ENCODE measurements at regions not wholly inside any gene's neighbourhood (a gene's known extent, or its start where the extent isn't known, plus 50 kb on each side); places are given as distances from the start of the nearest gene placed in this dataset.

GRCh38 chrX:11836284-11836683, 78.2 kb downstream of the MSL3 start:
- no peak for TF ChIP-seq REST (IDR thresholded peaks at IDR 0.05; ENCODE audit: low read depth)
- no peak for TF ChIP-seq EP300 (IDR thresholded peaks at IDR 0.05; ENCODE audit: borderline replicate concordance)
- no peak for TF ChIP-seq CEBPB (IDR thresholded peaks at IDR 0.05)
- no peak for TF ChIP-seq EGR1 (IDR thresholded peaks at IDR 0.05)
- no peak for TF ChIP-seq RAD21 (IDR thresholded peaks at IDR 0.05; ENCODE audit: low read depth)
- no peak for TF ChIP-seq FOXM1 (IDR thresholded peaks at IDR 0.05; ENCODE audit: borderline replicate concordance, low read depth)
- no peak for TF ChIP-seq TEAD4 (IDR thresholded peaks at IDR 0.05)
- no peak for TF ChIP-seq TAF1 (IDR thresholded peaks at IDR 0.05; ENCODE audit: low read depth)
- TF ChIP-seq USF1 (IDR thresholded peaks at IDR 0.05): no peak
- no peak for TF ChIP-seq NFIC (IDR thresholded peaks at IDR 0.05)

- TF ChIP-seq TAF1 (IDR thresholded peaks at IDR 0.05; ENCODE audit: low read depth) (no peak), EP300 (IDR thresholded peaks at IDR 0.05; ENCODE audit: borderline replicate concordance) (no peak), CREB1 (IDR thresholded peaks at IDR 0.05; ENCODE audit: low read depth) (no peak), CEBPB (IDR thresholded peaks at IDR 0.05) (no peak), NFIC (IDR thresholded peaks at IDR 0.05) (no peak), MAX (IDR thresholded peaks at IDR 0.05) (no peak)
Observed at GRCh38 chrX:11837437-11837836, 79.4 kb downstream of the MSL3 start.

- TF ChIP-seq CEBPB (IDR thresholded peaks at IDR 0.05) (no peak), FOXM1 (IDR thresholded peaks at IDR 0.05; ENCODE audit: borderline replicate concordance, low read depth) (no peak), EGR1 (IDR thresholded peaks at IDR 0.05) (no peak), YY1 (IDR thresholded peaks at IDR 0.05; ENCODE audit: low read depth) (no peak), REST (IDR thresholded peaks at IDR 0.05; ENCODE audit: low read depth) (no peak), TAF1 (IDR thresholded peaks at IDR 0.05; ENCODE audit: low read depth) (no peak), USF1 (IDR thresholded peaks at IDR 0.05) (no peak), MAX (IDR thresholded peaks at IDR 0.05) (no peak)
Observed at GRCh38 chrX:11864171-11864570, 106.1 kb downstream of the MSL3 start.

- no peak for TF ChIP-seq RAD21 (IDR thresholded peaks at IDR 0.05; ENCODE audit: low read depth)
- TF ChIP-seq TAF1 (IDR thresholded peaks at IDR 0.05; ENCODE audit: low read depth): no peak
- TF ChIP-seq CEBPB (IDR thresholded peaks at IDR 0.05): no peak
- no peak for TF ChIP-seq ZBTB7A (IDR thresholded peaks at IDR 0.05; ENCODE audit: low read depth)
- no peak for TF ChIP-seq TEAD4 (IDR thresholded peaks at IDR 0.05)
Observed at GRCh38 chrX:11867610-11868345, 109.7 kb downstream of the MSL3 start.

- TF ChIP-seq EGR1 (IDR thresholded peaks at IDR 0.05): no peak
- no peak for TF ChIP-seq YY1 (IDR thresholded peaks at IDR 0.05; ENCODE audit: low read depth)
- no peak for TF ChIP-seq CREB1 (IDR thresholded peaks at IDR 0.05; ENCODE audit: low read depth)
- TF ChIP-seq CEBPB (IDR thresholded peaks at IDR 0.05): no peak
- TF ChIP-seq TAF1 (IDR thresholded peaks at IDR 0.05; ENCODE audit: low read depth): no peak
- TF ChIP-seq MAX (IDR thresholded peaks at IDR 0.05): no peak
- no peak for TF ChIP-seq TCF12 (IDR thresholded peaks at IDR 0.05; ENCODE audit: low read depth)
- TF ChIP-seq TEAD4 (IDR thresholded peaks at IDR 0.05): no peak
Observed at GRCh38 chrX:11870789-11871188, 112.8 kb downstream of the MSL3 start.

- TF ChIP-seq EP300 (IDR thresholded peaks at IDR 0.05; ENCODE audit: borderline replicate concordance) (no peak), MAX (IDR thresholded peaks at IDR 0.05) (no peak), RAD21 (IDR thresholded peaks at IDR 0.05; ENCODE audit: low read depth) (no peak), USF1 (IDR thresholded peaks at IDR 0.05) (no peak), FOXM1 (IDR thresholded peaks at IDR 0.05; ENCODE audit: borderline replicate concordance, low read depth) (no peak), CEBPB (IDR thresholded peaks at IDR 0.05) (no peak), TAF1 (IDR thresholded peaks at IDR 0.05; ENCODE audit: low read depth) (no peak), YY1 (IDR thresholded peaks at IDR 0.05; ENCODE audit: low read depth) (no peak), CREB1 (IDR thresholded peaks at IDR 0.05; ENCODE audit: low read depth) (no peak), EGR1 (IDR thresholded peaks at IDR 0.05) (no peak), REST (IDR thresholded peaks at IDR 0.05; ENCODE audit: low read depth) (no peak), TEAD4 (IDR thresholded peaks at IDR 0.05) (no peak), TCF12 (IDR thresholded peaks at IDR 0.05; ENCODE audit: low read depth) (no peak), ZBTB7A (IDR thresholded peaks at IDR 0.05; ENCODE audit: low read depth) (no peak), NFIC (IDR thresholded peaks at IDR 0.05) (no peak)
Observed at GRCh38 chrX:11881485-11882170, 123.6 kb downstream of the MSL3 start.

Data from Ishikawa (cell line).